ENCODE measurements at regions not wholly inside any gene's neighbourhood (a gene's known extent, or its start where the extent isn't known, plus 50 kb on each side); places are given as distances from the start of the nearest gene placed in this dataset.

GRCh38 chr12:61798778-61799177 is 461.4 kb upstream of the USP15 start:
- Histone ChIP-seq H3K36me3 (ENCODE audit: insufficient read depth, low read length) (no peaks in the 10 kb centered on the region), H3F3A (ENCODE audit: low read depth) (no peaks in the 10 kb centered on the region), H3K9ac (ENCODE audit: low read depth, low read length, poor library complexity, severe bottlenecking) (no peak overlapping the region), H3K9me3 (ENCODE audit: insufficient read depth, low read depth, low read length) (peaks cover 3% of the 10 kb centered on the region; the same call in 1 of the 2 replicates), H2AFZ (ENCODE audit: low read length) (no peak overlapping the region), H3K79me2 (ENCODE audit: insufficient read depth, low read length) (no peaks in the 10 kb centered on the region), H3K4me3 (ENCODE audit: low read length, poor library complexity, severe bottlenecking) (no peak overlapping the region), H3K4me1 (ENCODE audit: insufficient read depth, low read length, poor library complexity, severe bottlenecking) (no peaks in the 10 kb centered on the region), H3K4me2 (ENCODE audit: low read depth, low read length, poor library complexity, severe bottlenecking) (no peak overlapping the region), H4K20me1 (ENCODE audit: insufficient read depth, low read length, poor library complexity, severe bottlenecking) (no peaks in the 10 kb centered on the region), H3K27me3 (ENCODE audit: insufficient read depth, low read length, poor library complexity, severe bottlenecking) (no peaks in the 10 kb centered on the region), H3K9me2 (replicated peaks; ENCODE audit: low read depth, low read length) (no peaks in the 10 kb centered on the region)
- TF ChIP-seq CTCF (conservative IDR thresholded peaks at IDR 0.05; ENCODE audit: low read length) (no peak), EZH2phosphoT487 (IDR thresholded peaks at IDR 0.05; ENCODE audit: borderline replicate concordance) (no peak)

- Histone ChIP-seq H3K4me3 (ENCODE audit: low read length, poor library complexity, severe bottlenecking) (no peak overlapping the region), H2AFZ (ENCODE audit: low read length) (no peak overlapping the region), H3K79me2 (ENCODE audit: insufficient read depth, low read length) (no peaks in the 10 kb centered on the region), H3K36me3 (ENCODE audit: insufficient read depth, low read length) (no peaks in the 10 kb centered on the region), H3K9me3 (ENCODE audit: insufficient read depth, low read depth, low read length) (no peaks in the 10 kb centered on the region), H4K20me1 (ENCODE audit: insufficient read depth, low read length, poor library complexity, severe bottlenecking) (no peaks in the 10 kb centered on the region), H3K4me1 (ENCODE audit: insufficient read depth, low read length, poor library complexity, severe bottlenecking) (no peaks in the 10 kb centered on the region), H3K27me3 (ENCODE audit: insufficient read depth, low read length, poor library complexity, severe bottlenecking) (no peaks in the 10 kb centered on the region), H3K9me2 (replicated peaks; ENCODE audit: low read depth, low read length) (no peaks in the 10 kb centered on the region), H3K4me2 (ENCODE audit: low read depth, low read length, poor library complexity, severe bottlenecking) (no peak overlapping the region), H3F3A (ENCODE audit: low read depth) (no peaks in the 10 kb centered on the region), H3K9ac (ENCODE audit: low read depth, low read length, poor library complexity, severe bottlenecking) (no peak overlapping the region)
- TF ChIP-seq CTCF (conservative IDR thresholded peaks at IDR 0.05; ENCODE audit: low read length) = no peak
- no peak for TF ChIP-seq EZH2phosphoT487 (IDR thresholded peaks at IDR 0.05; ENCODE audit: borderline replicate concordance)
Measured at GRCh38 chr12:61804301-61804700, 455.9 kb upstream of the USP15 start.

GRCh38 chr12:61808856-61809255 is 451.3 kb upstream of the USP15 start:
- Histone ChIP-seq H3K36me3 (ENCODE audit: insufficient read depth, low read length) (no peaks in the 10 kb centered on the region), H3K4me1 (ENCODE audit: insufficient read depth, low read length, poor library complexity, severe bottlenecking) (no peaks in the 10 kb centered on the region), H2AFZ (ENCODE audit: low read length) (no peak overlapping the region), H3K9me2 (replicated peaks; ENCODE audit: low read depth, low read length) (no peaks in the 10 kb centered on the region), H3K9me3 (ENCODE audit: insufficient read depth, low read depth, low read length) (no peaks in the 10 kb centered on the region), H3K4me2 (ENCODE audit: low read depth, low read length, poor library complexity, severe bottlenecking) (no peak overlapping the region), H3K9ac (ENCODE audit: low read depth, low read length, poor library complexity, severe bottlenecking) (no peak overlapping the region), H4K20me1 (ENCODE audit: insufficient read depth, low read length, poor library complexity, severe bottlenecking) (no peaks in the 10 kb centered on the region), H3K27me3 (ENCODE audit: insufficient read depth, low read length, poor library complexity, severe bottlenecking) (no peaks in the 10 kb centered on the region), H3F3A (ENCODE audit: low read depth) (no peaks in the 10 kb centered on the region), H3K79me2 (ENCODE audit: insufficient read depth, low read length) (no peaks in the 10 kb centered on the region), H3K4me3 (ENCODE audit: low read length, poor library complexity, severe bottlenecking) (no peak overlapping the region)
- TF ChIP-seq CTCF (conservative IDR thresholded peaks at IDR 0.05; ENCODE audit: low read length) (no peak), EZH2phosphoT487 (IDR thresholded peaks at IDR 0.05; ENCODE audit: borderline replicate concordance) (no peak)

Measured in Loucy (cell line).